Activated CD8-positive, alpha-beta T cell treated with anti-CD3 and anti-CD28 coated beads for 36 hours (primary cell): ENCODE measurements at regions not wholly inside any gene's neighbourhood (a gene's known extent, or its start where the extent isn't known, plus 50 kb on each side); places are given as distances from the start of the nearest gene placed in this dataset.
"Not testable (repeated sequence)": the region's sequence is repeated elsewhere in the genome, so short reads cannot be mapped to it uniquely, and the experiment has no call there.

Experiments used
- ATAC-seq: fragments of 200-7000 bp; cut with Tn5 transposase; one replicate; pipeline ENCODE4 v1.10.0; 2021; ENCODE audit warnings: mild to moderate bottlenecking, moderate library complexity
- CTCF ChIA-PET: fragments of 350-600 bp; sonication (Branson Sonifier 250); formaldehyde crosslinking; loops from one replicate; lab custom pipeline; 2021; ENCODE audit warnings: antibody characterized with exemption; lab: Charles Lee
- POLR2A ChIA-PET: fragments of 350-600 bp; sonication (Branson Sonifier 250); formaldehyde crosslinking; loops from one replicate; lab custom pipeline; 2021; ENCODE audit warnings: antibody characterized with exemption; lab: Charles Lee
- DNase-seq: peaks from one replicate; pipeline ENCODE4 v3.0.0-alpha.2; 2020
- H3K27ac Mint-ChIP-seq: one replicate; pipeline ENCODE4 v1.8.0; 2021; ENCODE audit warnings: mild to moderate bottlenecking, mixed read lengths
- H3K27me3 Mint-ChIP-seq: one replicate; pipeline ENCODE4 v1.8.0; 2021; ENCODE audit warnings: mixed read lengths
- H3K36me3 Mint-ChIP-seq: one replicate; pipeline ENCODE4 v1.8.0; 2021; ENCODE audit warnings: low read depth, mixed read lengths
- H3K4me1 Mint-ChIP-seq: one replicate; pipeline ENCODE4 v1.8.0; 2021; ENCODE audit warnings: low read depth, mixed read lengths
- H3K4me3 Mint-ChIP-seq: one replicate; pipeline ENCODE4 v1.8.0; 2021; ENCODE audit warnings: mild to moderate bottlenecking, moderate library complexity, mixed read lengths
- H3K9me3 Mint-ChIP-seq: one replicate; pipeline ENCODE4 v1.8.0; 2021; ENCODE audit warnings: mixed read lengths
- intact Hi-C: fragments of 100-400 bp; cut with micrococcal nuclease; formaldehyde crosslinking; loops from one replicate; pipeline ENCODE4 v1.10.0; 2022
- TF ChIP-seq, protein P1 (sequence below): fragments of 200-600 bp; IDR thresholded peaks from one replicate; pipeline ENCODE4 v1.8.0; 2022; ENCODE audit warnings: antibody characterized with exemption, mild to moderate bottlenecking

DNA sequence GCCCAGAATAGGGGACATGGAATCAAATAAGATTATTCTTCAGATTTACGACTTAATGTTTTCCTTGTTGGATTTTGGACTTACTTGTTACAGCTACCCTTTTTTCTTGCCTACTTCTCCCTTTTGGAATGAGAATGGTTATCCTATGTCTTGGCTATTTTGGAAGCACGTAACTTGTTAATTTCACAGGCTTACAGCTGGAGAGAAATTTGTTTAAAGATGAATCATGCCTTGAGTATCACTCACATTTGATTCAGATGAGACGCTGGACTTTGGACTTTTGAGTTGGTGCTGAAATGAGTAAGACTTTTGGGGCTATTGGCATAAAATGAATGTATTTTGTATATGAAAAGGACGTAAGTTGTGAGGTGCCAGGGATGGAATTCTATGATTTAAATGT is 83.3 kb downstream of the SMPDL3A start:
- ChIA-PET POLR2A (no interaction called here), CTCF (no interaction called here)
- no peak for DNase-seq
- Mint-ChIP-seq H3K9me3 (no peaks in the 10 kb centered on the region), H3K4me1 (no peaks in the 10 kb centered on the region), H3K4me3 (no peak overlapping the region), H3K36me3 (no peaks in the 10 kb centered on the region), H3K27me3 (no peaks in the 10 kb centered on the region), H3K27ac (no peak overlapping the region)
- intact Hi-C loops: no loop called here
- TF ChIP-seq, protein P1, sequence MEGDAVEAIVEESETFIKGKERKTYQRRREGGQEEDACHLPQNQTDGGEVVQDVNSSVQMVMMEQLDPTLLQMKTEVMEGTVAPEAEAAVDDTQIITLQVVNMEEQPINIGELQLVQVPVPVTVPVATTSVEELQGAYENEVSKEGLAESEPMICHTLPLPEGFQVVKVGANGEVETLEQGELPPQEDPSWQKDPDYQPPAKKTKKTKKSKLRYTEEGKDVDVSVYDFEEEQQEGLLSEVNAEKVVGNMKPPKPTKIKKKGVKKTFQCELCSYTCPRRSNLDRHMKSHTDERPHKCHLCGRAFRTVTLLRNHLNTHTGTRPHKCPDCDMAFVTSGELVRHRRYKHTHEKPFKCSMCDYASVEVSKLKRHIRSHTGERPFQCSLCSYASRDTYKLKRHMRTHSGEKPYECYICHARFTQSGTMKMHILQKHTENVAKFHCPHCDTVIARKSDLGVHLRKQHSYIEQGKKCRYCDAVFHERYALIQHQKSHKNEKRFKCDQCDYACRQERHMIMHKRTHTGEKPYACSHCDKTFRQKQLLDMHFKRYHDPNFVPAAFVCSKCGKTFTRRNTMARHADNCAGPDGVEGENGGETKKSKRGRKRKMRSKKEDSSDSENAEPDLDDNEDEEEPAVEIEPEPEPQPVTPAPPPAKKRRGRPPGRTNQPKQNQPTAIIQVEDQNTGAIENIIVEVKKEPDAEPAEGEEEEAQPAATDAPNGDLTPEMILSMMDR: no peak
- ATAC-seq: no peak

DNA sequence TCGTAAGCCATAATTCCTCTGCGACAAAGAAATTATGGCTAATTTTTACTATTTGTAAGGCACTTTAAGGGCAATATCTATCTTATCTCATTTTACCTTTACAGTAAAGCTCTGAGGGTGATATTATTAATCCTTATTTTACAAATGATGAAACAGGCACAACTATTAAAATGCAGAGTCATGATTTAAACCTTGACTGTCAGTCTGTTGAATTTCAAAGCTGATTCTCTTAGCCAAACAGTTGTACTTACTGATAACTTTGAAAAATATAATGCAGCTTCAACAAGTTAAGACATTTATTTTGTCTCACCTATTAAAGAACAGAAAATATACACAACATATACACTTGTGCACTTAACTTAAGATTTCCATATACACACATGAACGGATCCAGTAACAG is 88.2 kb downstream of the SMPDL3A start:
- H3K27ac Mint-ChIP-seq: no peak overlapping the region
- no peaks in the 10 kb centered on the region for H3K27me3 Mint-ChIP-seq

DNA sequence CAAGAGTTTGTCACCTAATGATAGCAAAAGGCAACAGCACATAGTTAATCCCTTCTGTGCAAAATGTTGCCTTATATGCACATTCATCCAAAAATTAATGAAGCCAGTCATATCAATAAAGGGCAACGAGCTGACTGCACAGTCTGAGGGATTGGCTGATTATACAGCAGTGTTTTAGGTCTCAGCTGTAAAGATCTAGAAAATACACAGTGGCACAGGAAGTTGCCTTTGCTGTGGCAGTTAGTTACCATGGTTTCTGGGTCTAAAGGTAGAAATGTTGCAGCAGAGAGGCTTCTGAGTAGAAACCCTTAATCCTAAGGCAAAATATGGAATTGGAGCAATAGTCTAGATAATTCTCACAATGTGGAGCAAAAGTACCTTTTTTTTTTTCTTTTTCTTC is 89.7 kb downstream of the SMPDL3A start:
- ChIA-PET POLR2A (no interaction called here), CTCF (no interaction called here)

More for the DNA sequence above, 88.2 kb downstream of the SMPDL3A start:
- Mint-ChIP-seq H3K4me1 (no peaks in the 10 kb centered on the region), H3K4me3 (no peak overlapping the region), H3K36me3 (no peaks in the 10 kb centered on the region), H3K9me3 (no peaks in the 10 kb centered on the region)
- TF ChIP-seq, protein P1: no peak
- ChIA-PET CTCF (interaction anchor here (1.0 kb wide), 1 partner anchor 146 kb away, joined by 3 read pairs; no protein-coding TSS in a partner anchor), POLR2A (no interaction called here)
- DNase-seq (no peak), ATAC-seq (no peak)
- intact Hi-C loops: no loop called here

DNA sequence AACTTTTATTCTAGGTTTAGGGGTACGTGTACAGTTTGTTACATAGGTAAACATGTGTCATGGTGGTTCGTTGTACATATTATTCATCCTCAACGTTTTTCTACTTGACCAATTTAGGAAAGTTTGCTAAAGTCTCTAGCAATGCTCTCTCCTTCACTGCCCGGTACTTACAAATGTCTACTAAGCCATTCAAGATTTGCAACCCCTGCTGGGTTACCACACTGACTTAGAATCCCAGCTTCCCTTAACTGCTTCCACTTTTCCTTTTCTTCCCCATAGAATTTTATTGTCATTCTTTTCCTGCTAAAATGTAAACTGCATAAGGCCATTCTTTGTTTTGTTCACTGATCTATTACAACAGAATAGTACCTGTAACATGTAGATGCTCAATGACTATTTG is 97.4 kb downstream of the SMPDL3A start:
- POLR2A ChIA-PET: no interaction called here
- Mint-ChIP-seq H3K9me3 (peaks cover 6% of the 10 kb centered on the region), H3K27ac (no peak overlapping the region), H3K4me3 (no peak overlapping the region), H3K27me3 (no peaks in the 10 kb centered on the region), H3K36me3 (no peaks in the 10 kb centered on the region), H3K4me1 (no peaks in the 10 kb centered on the region)
- no peak for DNase-seq
- TF ChIP-seq, protein P1: no peak
- no peak for ATAC-seq
- intact Hi-C loops: no loop called here
- CTCF ChIA-PET: no interaction called here

More for the DNA sequence above, 89.7 kb downstream of the SMPDL3A start:
- intact Hi-C loops: no loop called here
- ATAC-seq: no peak
- peaks cover 5% of the 10 kb centered on the region for H3K9me3 Mint-ChIP-seq
- H3K27ac Mint-ChIP-seq: no peak overlapping the region
- no peak overlapping the region for H3K4me3 Mint-ChIP-seq
- TF ChIP-seq, protein P1: no peak
- no peaks in the 10 kb centered on the region for H3K4me1 Mint-ChIP-seq
- H3K27me3 Mint-ChIP-seq: no peaks in the 10 kb centered on the region
- no peak for DNase-seq
- no peaks in the 10 kb centered on the region for H3K36me3 Mint-ChIP-seq

DNA sequence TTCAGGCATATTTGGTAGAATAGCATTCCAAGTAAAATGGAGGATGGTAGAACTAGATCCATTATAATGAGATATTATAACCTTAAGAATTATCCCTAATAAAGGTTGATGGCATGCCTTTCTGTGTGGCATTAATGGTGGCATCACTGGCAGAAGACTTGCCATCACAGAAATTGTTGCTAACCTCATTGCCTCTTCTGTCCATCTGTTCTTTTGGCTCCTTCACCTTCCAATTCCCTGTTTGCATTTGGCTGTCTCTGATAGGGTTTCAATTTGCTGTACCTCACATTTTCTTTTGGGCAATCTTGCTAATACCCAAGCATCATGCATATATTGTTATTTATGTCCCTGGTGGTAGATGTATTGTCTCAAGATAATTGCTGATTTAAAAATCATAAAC is 98.9 kb downstream of the SMPDL3A start:
- Mint-ChIP-seq H3K4me3 (no peak overlapping the region), H3K27ac (no peak overlapping the region), H3K4me1 (no peaks in the 10 kb centered on the region), H3K27me3 (no peaks in the 10 kb centered on the region), H3K9me3 (peaks cover 1% of the 10 kb centered on the region), H3K36me3 (no peaks in the 10 kb centered on the region)
- no peak for DNase-seq
- TF ChIP-seq, protein P1: no peak
- POLR2A ChIA-PET: no interaction called here
- intact Hi-C loops: no loop called here
- CTCF ChIA-PET: no interaction called here
- no peak for ATAC-seq

DNA sequence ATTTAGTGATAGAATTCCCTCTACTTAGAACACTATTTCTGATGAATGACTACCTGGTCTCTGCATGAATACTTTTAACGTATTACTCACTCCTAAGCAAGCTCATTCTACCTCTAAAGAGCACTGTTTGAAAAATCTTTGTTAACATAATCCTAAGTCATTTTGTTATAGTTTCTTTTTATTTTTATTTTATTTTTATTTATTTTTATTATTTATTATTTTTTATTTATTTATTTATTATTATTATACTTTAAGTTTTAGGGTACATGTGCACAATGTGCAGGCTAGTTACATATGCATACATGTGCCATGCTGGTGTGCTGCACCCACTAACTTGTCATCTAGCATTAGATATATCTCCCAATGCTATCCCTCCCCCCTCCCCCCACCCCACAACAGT is 99.6 kb downstream of the SMPDL3A start:
- DNase-seq, intact Hi-C loops, POLR2A ChIA-PET, H3K4me1 Mint-ChIP-seq, H3K27me3 Mint-ChIP-seq, H3K27ac Mint-ChIP-seq, H3K9me3 Mint-ChIP-seq, ATAC-seq, CTCF ChIA-PET, H3K4me3 Mint-ChIP-seq, H3K36me3 Mint-ChIP-seq: not testable (repeated sequence)
